ENCODE measurements at regions not wholly inside any gene's neighbourhood (a gene's known extent, or its start where the extent isn't known, plus 50 kb on each side); places are given as distances from the start of the nearest gene placed in this dataset.

GRCh38 chr9:63728287-63728686 is 1556.7 kb downstream of the FOXD4L5 start:
- TF ChIP-seq SP2 (IDR thresholded peaks at IDR 0.05; ENCODE audit: extremely low read depth, low read depth, low read length, poor library complexity, severe bottlenecking) (no peak), MXI1 (IDR thresholded peaks at IDR 0.05; ENCODE audit: low read depth, low read length) (no peak)
